GM18867 (cell line): ENCODE measurements at regions not wholly inside any gene's neighbourhood (a gene's known extent, or its start where the extent isn't known, plus 50 kb on each side); places are given as distances from the start of the nearest gene placed in this dataset.
"Not testable (repeated sequence)": the region's sequence is repeated elsewhere in the genome, so short reads cannot be mapped to it uniquely, and the experiment has no call there.

Experiments
- ATAC-seq: cut with Tn5 transposase; IDR thresholded peaks from one replicate; pipeline ENCODE4 v1.9.1; 2021; ENCODE audit warnings: mild to moderate bottlenecking, moderate library complexity; ENCODE audit not compliant: unreplicated experiment

DNA sequence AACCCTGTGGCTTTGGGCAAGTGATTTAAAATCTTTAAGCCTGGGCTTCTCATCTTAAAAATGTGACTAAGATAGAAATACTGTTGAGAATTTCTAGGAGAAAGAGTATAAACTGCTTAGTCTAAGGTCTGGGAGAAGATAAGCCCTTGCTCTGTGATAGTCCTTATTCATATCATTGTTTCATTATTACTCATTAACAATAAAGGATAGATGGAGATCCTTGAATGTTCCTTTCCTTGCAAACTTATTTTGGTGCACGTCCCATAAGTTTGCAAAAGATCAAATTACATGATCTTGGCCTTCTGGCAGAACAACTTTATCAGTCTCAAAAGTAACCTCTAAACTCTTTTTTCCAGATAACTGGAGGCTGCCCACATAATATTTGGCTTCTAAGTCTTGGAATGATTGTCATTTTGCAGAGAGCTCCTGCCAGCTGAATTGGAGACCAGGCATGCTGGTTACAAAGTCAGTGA lies 138.3 kb downstream of the FAM124B start:
- no peak for ATAC-seq

DNA sequence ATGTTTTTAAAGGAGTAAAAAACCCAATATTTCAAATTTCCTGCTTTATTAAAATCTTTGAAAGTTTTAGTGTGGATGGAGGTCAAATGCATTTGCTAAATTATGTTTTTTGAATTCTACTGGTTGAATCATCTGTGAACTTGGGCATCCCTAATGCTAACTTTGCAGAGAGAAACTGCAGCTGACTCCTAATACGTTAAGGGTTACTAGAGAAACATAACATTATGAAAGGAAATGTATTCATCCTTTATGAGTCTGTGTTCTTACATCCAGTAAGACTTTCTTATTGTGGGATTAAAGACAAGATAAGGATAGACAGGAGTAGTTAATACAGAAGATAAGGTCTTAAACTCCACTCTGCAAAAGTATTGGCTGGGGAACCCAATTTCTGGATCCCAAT lies 140.6 kb downstream of the FAM124B start:
- ATAC-seq = no peak

- no peak for ATAC-seq
Measured at GRCh38 chr2:224260372-224261020, 141.4 kb downstream of the FAM124B start.

DNA sequence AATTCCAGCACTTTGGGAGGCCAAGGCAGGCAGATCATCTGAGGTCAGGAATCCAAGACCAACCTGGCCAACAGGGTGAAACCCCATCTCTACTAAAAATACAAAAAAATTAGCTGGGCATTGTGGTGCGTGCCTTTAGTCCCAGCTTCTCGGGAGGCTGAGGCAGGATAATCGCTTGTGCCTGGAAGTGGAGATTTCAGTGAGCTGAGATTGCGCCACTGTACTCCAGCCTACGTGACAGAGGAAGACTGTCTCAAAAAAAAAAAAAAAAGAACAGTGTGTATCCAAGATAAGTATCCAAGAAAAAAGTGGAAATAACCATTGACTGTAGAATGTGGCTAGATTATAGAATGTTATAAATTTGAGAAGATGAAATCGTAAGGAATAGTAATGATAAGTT lies 142.1 kb downstream of the FAM124B start:
- no peak for ATAC-seq

DNA sequence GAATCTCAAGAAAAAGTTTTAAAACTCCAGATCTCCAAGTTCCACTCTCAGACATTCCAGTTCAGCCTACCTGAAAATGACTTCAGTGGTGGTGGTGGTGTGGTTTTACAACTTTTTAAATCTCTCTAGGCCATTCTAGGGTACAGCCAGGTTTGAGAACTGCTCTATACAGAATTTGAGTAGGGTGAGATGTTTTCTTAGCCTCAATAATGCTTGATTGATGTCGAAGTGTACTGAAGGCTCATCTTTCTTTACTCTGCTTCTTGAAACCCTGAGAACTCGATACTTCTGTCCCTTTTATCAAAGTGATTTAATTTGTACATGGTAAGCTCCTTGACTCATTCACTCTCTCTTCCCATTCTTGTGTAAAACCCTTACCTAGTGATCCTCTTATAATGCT lies 143.8 kb downstream of the FAM124B start:
- ATAC-seq = no peak

DNA sequence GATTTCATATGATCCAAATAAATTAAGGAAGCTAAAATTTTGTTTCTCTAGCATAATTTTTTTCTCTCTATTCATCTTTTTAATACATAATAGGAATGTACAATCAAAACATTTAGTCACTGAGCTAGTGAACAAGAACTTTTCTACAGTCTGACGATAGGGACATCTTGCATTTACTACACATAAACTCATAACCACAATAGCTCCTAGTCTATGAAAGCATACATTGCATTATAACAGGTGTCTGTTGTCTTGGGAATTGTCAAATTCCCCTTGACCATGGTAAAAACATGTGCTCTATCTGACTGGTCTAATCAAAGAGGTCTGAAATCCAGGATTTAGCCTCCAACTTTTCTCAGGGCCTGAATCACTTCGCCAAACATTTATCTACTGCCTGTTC lies 144.8 kb downstream of the FAM124B start:
- no peak for ATAC-seq

GRCh38 chr2:224253464-224253863 lies 148.4 kb downstream of the FAM124B start:
- no peak for ATAC-seq

DNA sequence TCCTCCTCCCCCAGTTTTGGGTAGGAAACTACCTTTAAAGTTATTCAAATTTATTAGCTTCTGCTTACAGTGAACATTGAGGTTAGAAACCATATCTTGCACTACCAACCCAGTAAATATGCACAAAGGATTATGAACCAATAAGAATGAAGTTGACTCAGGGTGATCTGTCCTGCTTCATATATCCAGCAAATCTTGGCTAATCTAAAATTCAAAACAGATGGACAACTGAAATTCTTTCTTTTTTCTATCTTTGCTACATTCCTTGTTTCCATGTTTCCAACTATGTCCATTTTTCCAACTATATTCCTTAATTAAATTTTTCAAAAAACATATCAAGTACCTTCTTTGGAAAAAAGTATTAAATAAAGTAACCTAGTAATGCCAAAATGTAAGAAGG lies 149.3 kb downstream of the FAM124B start:
- ATAC-seq = no peak

- ATAC-seq = no peak
Measured at GRCh38 chr2:224248944-224249371, 152.9 kb downstream of the FAM124B start.

GRCh38 chr2:224242561-224242960 lies 159.3 kb downstream of the FAM124B start:
- ATAC-seq = no peak

DNA sequence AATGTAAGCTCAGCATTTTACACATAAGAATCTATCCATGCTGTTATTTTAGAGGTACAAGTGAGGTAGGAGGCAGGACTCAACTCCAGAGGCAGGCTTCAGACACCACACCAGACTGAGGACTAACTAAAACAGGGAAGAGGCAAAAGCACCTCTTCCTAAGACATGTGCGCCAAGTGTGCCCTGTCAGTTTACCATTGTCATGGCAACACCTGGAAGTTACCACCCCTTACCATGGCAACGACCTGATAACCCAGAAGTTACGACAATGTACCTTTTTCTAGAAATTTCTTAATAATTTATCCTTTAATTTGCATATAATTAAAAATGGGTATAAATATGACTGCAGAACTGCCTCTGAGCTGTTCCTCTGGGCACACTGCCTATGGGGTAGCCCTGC lies 160.1 kb downstream of the FAM124B start:
- ATAC-seq = no peak

DNA sequence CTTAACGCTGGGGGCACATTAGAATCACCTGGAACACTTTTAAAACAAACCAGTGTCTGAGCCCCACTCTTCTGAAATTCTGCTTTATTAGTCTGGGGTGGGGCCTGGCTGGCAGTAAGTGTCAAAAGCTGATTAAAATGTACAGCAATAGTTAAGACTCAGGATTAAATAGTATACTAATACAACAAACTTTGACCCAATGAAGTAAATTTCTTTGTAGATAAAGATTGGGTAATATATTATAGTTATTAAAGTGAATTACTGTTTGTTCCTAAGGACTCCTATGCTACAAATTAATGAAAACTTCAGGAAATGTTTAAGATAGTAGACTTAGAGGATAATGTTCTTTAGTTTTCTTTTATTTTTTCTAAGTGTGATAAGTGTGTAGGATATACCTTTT lies 160.9 kb downstream of the FAM124B start:
- ATAC-seq = no peak

DNA sequence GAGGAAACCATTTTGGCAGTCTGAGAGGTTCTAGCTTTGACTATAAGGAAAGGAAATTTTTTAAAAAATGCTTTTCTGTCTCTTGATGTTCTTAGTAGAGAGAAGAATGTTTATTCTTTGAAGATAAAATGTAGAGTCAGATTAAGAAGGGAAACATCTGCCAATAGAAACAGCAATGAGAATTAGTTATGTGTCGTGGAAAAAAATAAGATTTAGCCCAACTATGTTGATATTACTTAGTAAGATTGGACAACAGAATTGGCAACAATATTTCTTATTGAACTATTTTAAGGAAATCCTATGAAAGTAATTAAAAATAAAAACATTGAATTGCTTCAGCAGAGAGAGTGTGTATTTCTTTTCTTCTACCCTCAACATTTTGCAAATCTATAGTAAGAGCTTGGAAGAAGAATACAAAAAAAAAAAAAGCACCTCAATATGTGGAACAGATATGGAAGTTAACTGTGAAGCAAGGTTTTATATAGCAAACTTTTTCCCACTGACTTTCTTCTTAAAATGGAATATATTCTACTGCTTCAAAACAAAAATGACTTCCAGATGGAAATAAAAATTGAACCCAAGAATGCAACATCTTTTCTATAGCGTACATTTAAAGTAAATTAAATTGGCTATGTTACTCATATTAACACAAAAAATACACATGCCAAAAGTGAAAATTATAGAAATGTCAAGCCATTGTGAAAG lies 177.9 kb downstream of the FAM124B start:
- ATAC-seq = no peak

DNA sequence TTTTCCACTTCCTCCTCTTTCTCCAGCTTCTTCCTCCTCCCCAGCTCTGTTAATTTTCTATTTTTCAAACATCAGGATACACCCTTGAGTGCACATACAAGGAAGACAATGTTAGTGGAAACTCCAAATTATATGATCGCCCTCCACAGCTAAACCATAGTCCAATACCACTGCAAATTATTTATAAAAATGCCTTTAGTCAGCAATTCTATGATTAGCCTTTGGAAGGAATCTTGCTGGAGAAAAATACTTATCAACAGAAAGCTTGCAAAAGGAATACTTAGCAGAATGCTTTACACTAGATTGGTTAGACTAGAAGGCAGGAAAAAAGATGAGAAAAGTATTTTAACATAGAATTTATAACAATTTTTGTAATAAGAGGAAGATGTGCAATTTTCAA lies 178.9 kb downstream of the FAM124B start:
- no peak for ATAC-seq

- ATAC-seq = no peak
Measured at GRCh38 chr2:224222291-224222690, 179.6 kb downstream of the FAM124B start.

DNA sequence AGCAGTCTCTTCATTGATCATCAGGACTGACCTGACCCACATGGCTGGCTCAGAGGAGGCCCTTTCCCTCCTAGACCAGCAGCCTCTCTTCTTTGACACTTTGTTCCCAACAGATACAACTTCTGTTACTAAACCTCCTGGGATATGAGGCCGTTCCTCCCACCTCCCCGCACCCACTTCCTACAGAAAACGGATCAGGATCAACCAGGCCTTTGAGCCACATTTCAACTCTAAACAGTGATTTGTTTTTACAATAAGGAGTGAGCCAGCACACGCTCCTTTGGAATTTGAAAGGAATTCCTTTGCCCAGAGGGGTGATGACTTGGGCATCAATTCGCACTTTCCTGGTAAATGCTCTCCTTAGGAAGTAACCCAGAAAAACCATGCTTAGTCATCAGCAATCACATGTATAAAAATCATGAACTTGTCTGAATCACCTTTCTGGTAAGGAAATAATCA lies 180.4 kb downstream of the FAM124B start:
- ATAC-seq = no peak

DNA sequence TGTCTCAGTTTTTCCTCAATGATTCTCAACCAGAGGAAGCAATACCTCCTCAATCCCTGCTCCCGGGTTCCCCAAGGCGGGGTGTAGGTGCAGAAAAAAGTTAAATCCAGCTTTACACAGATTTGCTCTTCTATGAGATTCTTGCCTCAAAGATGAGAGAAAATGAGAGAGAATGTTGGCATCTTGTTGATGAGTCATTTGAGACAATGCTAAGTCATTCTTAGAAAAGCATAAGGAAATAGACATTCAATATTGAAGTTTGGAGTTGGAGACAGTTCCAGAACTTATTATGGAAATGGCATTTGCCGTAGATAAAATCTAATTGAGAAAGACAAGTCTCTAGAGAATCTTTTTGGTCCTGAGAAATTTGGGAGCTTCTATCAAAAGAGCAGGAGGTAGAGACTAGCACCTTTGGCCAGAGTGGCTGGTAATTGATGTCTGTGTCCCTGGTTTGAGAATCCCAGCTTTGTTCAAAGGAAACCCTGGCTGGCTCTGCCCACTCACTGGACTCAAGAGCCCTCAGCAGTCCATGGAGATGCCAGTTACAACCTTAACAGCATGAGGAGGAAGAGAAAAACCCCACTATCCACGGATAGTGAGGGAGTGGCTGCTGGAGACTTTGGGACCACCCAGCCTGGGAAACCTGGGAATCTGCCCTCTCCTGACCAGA lies 181.2 kb downstream of the FAM124B start:
- no peak for ATAC-seq

- ATAC-seq = no peak
Measured at GRCh38 chr2:224219781-224220180, 180.7 kb upstream of the SERPINE2 start.

DNA sequence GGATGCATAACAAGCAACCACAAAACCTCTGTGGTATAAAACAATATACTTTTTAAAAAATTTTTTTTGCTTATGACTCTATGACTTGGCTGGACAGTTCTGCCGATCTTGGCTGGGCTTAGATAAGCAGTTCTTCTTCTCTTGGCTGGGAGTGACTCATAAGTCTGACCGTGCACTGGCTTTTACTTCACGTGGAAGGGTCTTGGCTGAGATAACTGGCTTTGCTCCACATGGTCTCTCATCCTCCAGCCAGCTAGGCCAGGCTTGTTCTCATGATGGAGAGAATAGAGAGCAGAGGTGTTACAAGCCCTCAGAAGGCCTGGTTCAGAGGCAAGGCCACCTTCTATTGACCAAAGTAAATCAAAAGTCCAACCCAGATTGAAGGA lies 178.9 kb upstream of the SERPINE2 start:
- ATAC-seq = no peak

- no peak for ATAC-seq
Measured at GRCh38 chr2:224217233-224217961, 178.3 kb upstream of the SERPINE2 start.

DNA sequence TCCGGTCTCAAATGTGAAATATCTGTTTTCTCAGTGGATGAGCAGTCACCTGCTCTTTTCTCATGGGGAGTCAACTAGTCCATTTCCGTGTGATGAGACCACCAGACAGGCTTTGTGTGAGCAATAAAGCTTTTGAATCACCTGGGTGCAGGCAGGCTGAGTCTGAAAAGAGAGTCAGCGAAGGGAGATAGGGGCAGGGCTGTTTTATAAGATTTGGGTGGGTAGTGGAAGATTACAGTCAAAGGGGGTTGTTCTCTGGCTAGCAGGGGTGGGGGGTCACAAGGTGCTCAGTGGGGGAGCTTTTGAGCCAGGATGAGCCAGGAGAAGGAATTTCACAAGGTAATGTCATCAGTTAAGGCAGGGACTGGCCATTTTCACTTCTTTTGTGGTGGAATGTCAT lies 176.5 kb upstream of the SERPINE2 start:
- not testable (repeated sequence) for ATAC-seq
